Osteoblast (primary cell): ENCODE measurements at regions not wholly inside any gene's neighbourhood (a gene's known extent, or its start where the extent isn't known, plus 50 kb on each side); places are given as distances from the start of the nearest gene placed in this dataset.
"Not testable (repeated sequence)": the region's sequence is repeated elsewhere in the genome, so short reads cannot be mapped to it uniquely, and the experiment has no call there.

ENCODE experiments used
- DNase-seq: peaks from one replicate; pipeline ENCODE4 v3.0.0; 2011; ENCODE audit warnings: low spot score, mixed read lengths; ENCODE audit not compliant: insufficient read length; ENCODE audit errors: missing footprints
- H2AFZ ChIP-seq: 2 replicates; pipeline ENCODE4 v1.6.0; 2011; ENCODE audit warnings: mild to moderate bottlenecking, low read length
- H3K27ac ChIP-seq: 2 replicates; pipeline ENCODE4 v1.5.1; 2011; ENCODE audit warnings: mild to moderate bottlenecking, low read depth, low read length, moderate library complexity
- H3K27me3 ChIP-seq: 2 replicates; pipeline ENCODE4 v1.6.0; 2012; ENCODE audit warnings: mild to moderate bottlenecking, control low read depth, inconsistent platforms, low read length, moderate library complexity; ENCODE audit not compliant: insufficient read depth
- H3K36me3 ChIP-seq: 2 replicates; pipeline ENCODE4 v1.5.1; 2011; ENCODE audit warnings: mild to moderate bottlenecking, low read length, control low read depth, moderate library complexity; ENCODE audit not compliant: insufficient read depth
- H3K4me1 ChIP-seq: 2 replicates; pipeline ENCODE4 v1.5.1; 2011; ENCODE audit warnings: mild to moderate bottlenecking, low read length, control low read depth, moderate library complexity; ENCODE audit not compliant: insufficient read depth
- H3K4me2 ChIP-seq: 2 replicates; pipeline ENCODE4 v1.6.0; 2011; ENCODE audit warnings: mild to moderate bottlenecking, low read length; ENCODE audit not compliant: insufficient read depth
- H3K4me3 ChIP-seq: fragments of 200-600 bp; sonication (generic); 3 replicates; pipeline ENCODE4 v1.5.1; 2012; ENCODE audit warnings: mild to moderate bottlenecking, low read length, inconsistent platforms; ENCODE audit not compliant: insufficient read depth
- H3K79me2 ChIP-seq: 2 replicates; pipeline ENCODE4 v1.6.0; 2012; ENCODE audit warnings: mild to moderate bottlenecking, low read length, control low read depth, inconsistent platforms; ENCODE audit not compliant: insufficient read depth
- H3K9me3 ChIP-seq: 2 replicates; pipeline ENCODE4 v1.5.1; 2011; ENCODE audit warnings: low read depth, low read length, control low read depth
- H4K20me1 ChIP-seq: 2 replicates; pipeline ENCODE4 v1.6.0; 2012; ENCODE audit warnings: mild to moderate bottlenecking, low read length, control low read depth; ENCODE audit not compliant: insufficient read depth
- CTCF ChIP-seq: IDR thresholded peaks from 2 replicates; pipeline ENCODE4 v1.5.1; 2011; ENCODE audit warnings: mild to moderate bottlenecking, low read depth, low read length, moderate library complexity; ENCODE audit errors: extremely low read depth

GRCh38 chr20:11180186-11180585 lies 506.4 kb upstream of the JAG1 start:
- H3K4me1 ChIP-seq = peaks cover 8% of the 10 kb centered on the region
- H3K9me3 ChIP-seq = peaks cover under 1% of the 10 kb centered on the region
- H3K27ac ChIP-seq = no peak overlapping the region
- H3K79me2 ChIP-seq = no peaks in the 10 kb centered on the region
- H3K4me3 ChIP-seq = no peak overlapping the region
- no peak for TF ChIP-seq CTCF
- no peak for DNase-seq
- no peak overlapping the region for H2AFZ ChIP-seq
- no peak overlapping the region for H3K4me2 ChIP-seq
- no peaks in the 10 kb centered on the region for H4K20me1 ChIP-seq
- H3K27me3 ChIP-seq = no peaks in the 10 kb centered on the region
- H3K36me3 ChIP-seq = no peaks in the 10 kb centered on the region

GRCh38 chr20:11181129-11181528 lies 507.3 kb upstream of the JAG1 start:
- not testable (repeated sequence) for H3K79me2 ChIP-seq, H3K9me3 ChIP-seq, H3K36me3 ChIP-seq, H3K27me3 ChIP-seq, H3K4me3 ChIP-seq, H4K20me1 ChIP-seq, H2AFZ ChIP-seq, H3K27ac ChIP-seq, DNase-seq, H3K4me1 ChIP-seq, H3K4me2 ChIP-seq

GRCh38 chr20:11181966-11182365 lies 508.2 kb upstream of the JAG1 start:
- no peak for TF ChIP-seq CTCF
- Histone ChIP-seq H3K4me2 (no peak overlapping the region), H3K79me2 (no peaks in the 10 kb centered on the region), H3K36me3 (no peaks in the 10 kb centered on the region), H3K27me3 (no peaks in the 10 kb centered on the region), H3K4me3 (no peak overlapping the region), H3K27ac (no peak overlapping the region), H2AFZ (no peak overlapping the region), H3K9me3 (peaks cover 3% of the 10 kb centered on the region), H4K20me1 (no peaks in the 10 kb centered on the region), H3K4me1 (peaks cover 12% of the 10 kb centered on the region)
- no peak for DNase-seq

GRCh38 chr20:11182720-11183119 lies 508.9 kb upstream of the JAG1 start:
- H3K27ac ChIP-seq = no peak overlapping the region
- H3K4me1 ChIP-seq = peaks cover 12% of the 10 kb centered on the region
- H2AFZ ChIP-seq = no peak overlapping the region
- no peak overlapping the region for H3K4me2 ChIP-seq
- no peak for DNase-seq
- H4K20me1 ChIP-seq = no peaks in the 10 kb centered on the region
- H3K36me3 ChIP-seq = no peaks in the 10 kb centered on the region
- no peaks in the 10 kb centered on the region for H3K79me2 ChIP-seq
- peaks cover 3% of the 10 kb centered on the region for H3K9me3 ChIP-seq
- no peak overlapping the region for H3K4me3 ChIP-seq
- TF ChIP-seq CTCF = no peak
- no peaks in the 10 kb centered on the region for H3K27me3 ChIP-seq
